GM10266 (cell line): ENCODE measurements at regions not wholly inside any gene's neighbourhood (a gene's known extent, or its start where the extent isn't known, plus 50 kb on each side); places are given as distances from the start of the nearest gene placed in this dataset.

ENCODE experiments used
- DNase-seq: peaks from one replicate; pipeline ENCODE4 v3.0.0; 2012; ENCODE audit errors: extremely low spot score
- CTCF ChIP-seq: IDR thresholded peaks from 2 replicates; pipeline ENCODE4 v1.5.1; 2012; ENCODE audit warnings: mild to moderate bottlenecking, low read depth; ENCODE audit not compliant: control insufficient read depth, insufficient read depth; ENCODE audit errors: missing control alignments

DNA sequence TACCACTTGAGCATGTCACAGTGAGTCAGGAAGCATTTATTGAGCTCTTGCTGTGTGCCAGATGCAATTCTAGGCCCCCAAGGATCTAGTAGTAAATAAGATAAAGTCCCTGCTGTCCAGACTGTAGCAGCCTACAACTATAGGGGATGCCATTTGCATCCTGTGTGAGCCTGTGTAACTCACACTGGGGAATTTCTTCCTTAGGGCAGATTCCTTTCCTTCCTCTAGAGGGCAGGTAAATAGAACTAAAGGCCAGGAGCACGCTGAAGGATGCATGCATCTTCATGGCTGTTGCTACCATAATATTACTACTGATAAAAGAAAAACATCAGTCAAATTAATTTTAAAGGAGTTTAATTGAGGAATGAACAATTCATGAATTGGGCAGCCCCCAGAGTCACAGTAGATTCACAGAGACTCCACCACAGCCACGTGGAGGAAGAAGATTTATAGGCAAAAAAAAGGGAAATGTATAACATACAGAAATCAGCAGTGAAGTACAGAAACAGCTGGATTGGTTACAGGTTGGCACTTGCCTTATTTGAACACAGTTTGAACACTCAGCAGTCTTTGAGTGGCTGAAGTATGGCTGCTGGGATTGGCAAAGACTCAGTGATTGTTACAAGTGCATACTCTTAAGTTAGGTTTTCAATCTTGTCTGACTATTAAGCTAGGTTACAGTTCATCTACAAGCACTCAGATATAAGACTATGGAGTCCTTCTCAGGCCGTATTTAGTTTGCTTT, 98.9 kb downstream of the ACTL7B start:
- DNase-seq, result no peak
- no peak for TF ChIP-seq CTCF

- no peak for TF ChIP-seq CTCF
- DNase-seq, result no peak
These were observed 99.8 kb downstream of the ACTL7B start for GRCh38 chr9:108755979-108756378.

DNA sequence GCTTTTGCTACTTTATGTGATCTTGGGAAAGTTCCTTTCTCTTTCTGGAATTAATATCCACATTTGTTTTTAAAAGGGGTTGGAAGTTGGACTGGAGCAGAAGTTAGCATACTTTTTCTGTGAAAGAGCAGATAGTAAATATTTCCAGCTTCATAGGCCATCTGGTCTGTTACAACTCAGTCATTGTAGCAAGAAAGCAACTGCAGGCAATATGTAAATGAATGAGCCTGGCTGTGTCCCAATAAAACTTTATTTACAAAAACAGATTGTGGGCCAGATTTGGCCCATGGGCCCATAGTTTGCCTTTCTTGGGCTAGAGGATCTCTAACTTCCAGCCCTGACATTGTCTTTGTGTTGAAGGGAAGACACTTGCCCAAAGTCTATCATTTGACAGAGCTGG, 104.4 kb downstream of the ACTL7B start:
- TF ChIP-seq CTCF, result no peak
- DNase-seq, result no peak

DNA sequence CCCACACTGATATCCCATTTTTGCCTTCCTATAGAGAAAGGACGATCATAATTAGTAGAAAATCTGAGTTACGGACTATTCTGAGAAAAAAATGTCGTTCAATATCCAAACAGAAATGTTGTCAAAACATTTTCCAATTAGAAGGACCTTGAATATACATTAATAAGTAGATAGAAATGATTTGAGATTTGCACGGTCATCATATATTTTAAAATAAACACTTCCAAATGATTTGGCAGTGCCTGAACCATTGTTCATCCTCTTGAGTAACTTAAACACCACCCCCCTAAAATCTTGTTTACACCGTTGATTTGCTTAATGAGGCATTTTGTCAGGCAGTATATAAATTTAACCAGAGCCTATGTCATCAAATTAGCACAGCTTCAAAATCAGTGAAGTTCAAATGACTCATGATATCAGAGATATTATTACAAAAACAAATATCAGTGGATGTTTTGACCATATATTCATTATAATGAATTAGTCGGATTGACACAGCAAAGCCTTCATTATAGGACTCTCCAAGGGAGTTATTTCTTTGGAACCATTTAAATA, 105.0 kb downstream of the ACTL7B start:
- no peak for TF ChIP-seq CTCF
- no peak for DNase-seq

DNA sequence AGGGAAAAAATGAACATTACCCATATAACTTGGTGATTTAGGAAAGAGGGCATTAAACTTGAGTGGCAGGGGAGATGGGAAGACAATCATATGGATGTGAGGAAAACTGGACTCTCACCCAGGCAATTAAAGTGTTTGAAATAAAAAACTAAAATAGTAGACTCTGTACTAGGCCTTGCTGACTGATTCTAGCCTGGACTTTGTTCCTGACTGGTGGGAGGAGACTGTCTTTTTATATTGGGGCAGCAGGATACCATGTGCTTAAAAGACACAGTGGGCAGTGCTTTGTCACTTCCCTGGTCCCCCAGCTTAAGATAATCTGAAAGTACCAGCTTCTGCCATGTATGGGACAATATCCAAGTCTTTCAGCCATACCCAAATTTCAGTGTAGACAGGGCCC, 107.0 kb downstream of the ACTL7B start:
- no peak for DNase-seq
- TF ChIP-seq CTCF, result no peak

- no peak for DNase-seq
- TF ChIP-seq CTCF, result no peak
These were observed 108.9 kb downstream of the ACTL7B start for GRCh38 chr9:108746864-108747263.

GRCh38 chr9:108746001-108746400, 109.8 kb downstream of the ACTL7B start:
- TF ChIP-seq CTCF, result no peak
- DNase-seq, result no peak
